ENCODE measurements at regions not wholly inside any gene's neighbourhood (a gene's known extent, or its start where the extent isn't known, plus 50 kb on each side); places are given as distances from the start of the nearest gene placed in this dataset.

DNA sequence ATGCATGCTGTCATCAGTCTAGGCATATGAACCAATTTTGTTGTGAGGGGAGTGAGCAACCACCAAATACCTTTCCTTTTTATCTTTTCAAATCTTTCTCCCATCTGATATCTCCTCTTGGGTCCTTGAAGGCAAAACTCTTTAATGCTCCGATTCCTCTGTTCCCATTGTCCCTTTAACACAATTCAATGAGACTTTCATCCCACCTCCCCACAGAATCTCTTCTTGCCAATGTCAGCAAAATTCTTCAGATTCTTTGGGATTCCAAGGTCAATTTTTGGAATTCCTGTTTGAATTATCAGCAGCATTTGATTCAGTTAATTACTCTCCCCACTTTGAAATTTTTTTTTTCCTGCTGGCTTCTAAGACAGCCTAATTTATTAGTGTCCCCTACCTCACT, 232.7 kb downstream of the COX7B2 start:
- TF ChIP-seq, protein P1, sequence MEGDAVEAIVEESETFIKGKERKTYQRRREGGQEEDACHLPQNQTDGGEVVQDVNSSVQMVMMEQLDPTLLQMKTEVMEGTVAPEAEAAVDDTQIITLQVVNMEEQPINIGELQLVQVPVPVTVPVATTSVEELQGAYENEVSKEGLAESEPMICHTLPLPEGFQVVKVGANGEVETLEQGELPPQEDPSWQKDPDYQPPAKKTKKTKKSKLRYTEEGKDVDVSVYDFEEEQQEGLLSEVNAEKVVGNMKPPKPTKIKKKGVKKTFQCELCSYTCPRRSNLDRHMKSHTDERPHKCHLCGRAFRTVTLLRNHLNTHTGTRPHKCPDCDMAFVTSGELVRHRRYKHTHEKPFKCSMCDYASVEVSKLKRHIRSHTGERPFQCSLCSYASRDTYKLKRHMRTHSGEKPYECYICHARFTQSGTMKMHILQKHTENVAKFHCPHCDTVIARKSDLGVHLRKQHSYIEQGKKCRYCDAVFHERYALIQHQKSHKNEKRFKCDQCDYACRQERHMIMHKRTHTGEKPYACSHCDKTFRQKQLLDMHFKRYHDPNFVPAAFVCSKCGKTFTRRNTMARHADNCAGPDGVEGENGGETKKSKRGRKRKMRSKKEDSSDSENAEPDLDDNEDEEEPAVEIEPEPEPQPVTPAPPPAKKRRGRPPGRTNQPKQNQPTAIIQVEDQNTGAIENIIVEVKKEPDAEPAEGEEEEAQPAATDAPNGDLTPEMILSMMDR (IDR thresholded peaks at IDR 0.05) = no peak
- TF ChIP-seq POLR2A (IDR thresholded peaks at IDR 0.05) = no peak
